ENCODE measurements at regions not wholly inside any gene's neighbourhood (a gene's known extent, or its start where the extent isn't known, plus 50 kb on each side); places are given as distances from the start of the nearest gene placed in this dataset.

- TF ChIP-seq, protein P1, sequence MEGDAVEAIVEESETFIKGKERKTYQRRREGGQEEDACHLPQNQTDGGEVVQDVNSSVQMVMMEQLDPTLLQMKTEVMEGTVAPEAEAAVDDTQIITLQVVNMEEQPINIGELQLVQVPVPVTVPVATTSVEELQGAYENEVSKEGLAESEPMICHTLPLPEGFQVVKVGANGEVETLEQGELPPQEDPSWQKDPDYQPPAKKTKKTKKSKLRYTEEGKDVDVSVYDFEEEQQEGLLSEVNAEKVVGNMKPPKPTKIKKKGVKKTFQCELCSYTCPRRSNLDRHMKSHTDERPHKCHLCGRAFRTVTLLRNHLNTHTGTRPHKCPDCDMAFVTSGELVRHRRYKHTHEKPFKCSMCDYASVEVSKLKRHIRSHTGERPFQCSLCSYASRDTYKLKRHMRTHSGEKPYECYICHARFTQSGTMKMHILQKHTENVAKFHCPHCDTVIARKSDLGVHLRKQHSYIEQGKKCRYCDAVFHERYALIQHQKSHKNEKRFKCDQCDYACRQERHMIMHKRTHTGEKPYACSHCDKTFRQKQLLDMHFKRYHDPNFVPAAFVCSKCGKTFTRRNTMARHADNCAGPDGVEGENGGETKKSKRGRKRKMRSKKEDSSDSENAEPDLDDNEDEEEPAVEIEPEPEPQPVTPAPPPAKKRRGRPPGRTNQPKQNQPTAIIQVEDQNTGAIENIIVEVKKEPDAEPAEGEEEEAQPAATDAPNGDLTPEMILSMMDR (IDR thresholded peaks at IDR 0.05) = no peak
- TF ChIP-seq EP300 (IDR thresholded peaks at IDR 0.05) = no peak
- no peak for TF ChIP-seq POLR2A (IDR thresholded peaks at IDR 0.05)
Observed at GRCh38 chr7:41245916-41246315, 457.0 kb downstream of the INHBA start.

All from stomach (tissue), 4 donors.